ENCODE measurements at regions not wholly inside any gene's neighbourhood (a gene's known extent, or its start where the extent isn't known, plus 50 kb on each side); places are given as distances from the start of the nearest gene placed in this dataset.

GRCh38 chr1:83706354-83706938 lies 292.5 kb downstream of the TTLL7 start:
- dilution Hi-C loops (cut with HindIII; ENCODE audit: low sequenced_read_pairs, unreplicated experiment) (no loop called here), in situ Hi-C loops (cut with MboI; ENCODE audit: low sequenced_read_pairs) (no loop called here), intact Hi-C loops (cut with micrococcal nuclease) (no loop called here)
- Histone ChIP-seq H3K79me1 (ENCODE audit: low read depth in 1 of 2, low read length in 2 of 2) (no peaks in the 10 kb centered on the region), H3K36me3 (ENCODE audit: control insufficient read depth, insufficient read depth, low read length) (no peaks in the 10 kb centered on the region), H3K9me1 (ENCODE audit: insufficient read depth, low read length) (no peaks in the 10 kb centered on the region), H3K56ac (ENCODE audit: extremely low read depth, insufficient read depth, low read length) (no peak overlapping the region), H2BK20ac (ENCODE audit: low read depth, low read length) (no peak overlapping the region), H4K5ac (ENCODE audit: low read depth, low read length) (no peak overlapping the region), H2BK5ac (ENCODE audit: low read depth, low read length, poor library complexity, severe bottlenecking) (no peak overlapping the region), H3K4me1 (ENCODE audit: control insufficient read depth, insufficient read depth, low read length) (no peaks in the 10 kb centered on the region), H3K23ac (ENCODE audit: low read depth, low read length) (no peak overlapping the region), H4K8ac (ENCODE audit: low read depth in 2 of 2, low read length in 2 of 2) (no peak overlapping the region), H3K18ac (ENCODE audit: low read depth, low read length) (no peak overlapping the region), H3K14ac (replicated peaks; ENCODE audit: low read depth, low read length) (no peak overlapping the region), H3K27me3 (ENCODE audit: control insufficient read depth, insufficient read depth, low read length) (no peaks in the 10 kb centered on the region), H3K4ac (ENCODE audit: low read depth, low read length) (no peak overlapping the region), H3K4me2 (ENCODE audit: low read depth, low read length) (no peak overlapping the region), H2AK9ac (replicated peaks; ENCODE audit: low read depth, low read length, poor library complexity) (no peak overlapping the region), H3K4me3 (ENCODE audit: insufficient read depth, low read depth, low read length) (no peak overlapping the region), H2AFZ (replicated peaks; ENCODE audit: low read length, poor library complexity) (no peak overlapping the region), H4K91ac (ENCODE audit: insufficient read depth, low read depth, low read length) (no peak overlapping the region), H3K9ac (ENCODE audit: low read depth, low read length) (no peak overlapping the region), H4K20me1 (ENCODE audit: insufficient read depth, low read length) (no peaks in the 10 kb centered on the region), H2BK120ac (ENCODE audit: low read depth, low read length) (no peak overlapping the region), H3K27ac (ENCODE audit: insufficient read depth, low read length) (no peak overlapping the region), H3K9me3 (ENCODE audit: control insufficient read depth, insufficient read depth, low read length) (no peaks in the 10 kb centered on the region), H2BK15ac (ENCODE audit: low read depth, low read length) (no peak overlapping the region), H2AK5ac (ENCODE audit: low read depth, low read length) (no peak overlapping the region)
- ChIA-PET POLR2A (ENCODE audit: unreplicated experiment) (no interaction called here), CTCF (no interaction called here)
- no CpG with 5 or more reads among the region's 3 CpGs for WGBS, 2 experiments (ENCODE audit: extremely low coverage in 2 of 2, insufficient read length in 1 of 2)
- BruUV-seq (replicated peaks): no TSS peak
- TF ChIP-seq CTCF (conservative IDR thresholded peaks at IDR 0.05; ENCODE audit: low read depth, low read length): no peak
- ATAC-seq (ENCODE audit: low read depth) (no peak), DNase-seq (no peak)
